B cell (primary cell): ENCODE measurements at regions not wholly inside any gene's neighbourhood (a gene's known extent, or its start where the extent isn't known, plus 50 kb on each side); places are given as distances from the start of the nearest gene placed in this dataset.

Experiments
- ATAC-seq: fragments of 200-7000 bp; cut with Tn5 transposase; one replicate; pipeline ENCODE4 v1.10.0; 2021; ENCODE audit warnings: low read depth, mild to moderate bottlenecking, moderate number of reproducible peaks, moderate library complexity
- CTCF ChIA-PET: fragments of 350-600 bp; sonication (Branson Sonifier 250); formaldehyde crosslinking; loops from one replicate; lab custom pipeline; 2021; ENCODE audit warnings: antibody characterized with exemption, inconsistent platforms; lab: Charles Lee
- POLR2A ChIA-PET: fragments of 350-600 bp; sonication (Branson Sonifier 250); formaldehyde crosslinking; loops from one replicate; lab custom pipeline; 2021; ENCODE audit warnings: antibody characterized with exemption; lab: Charles Lee
- DNase-seq: peaks from one replicate; pipeline ENCODE4 v3.0.0; 2013
- H2AFZ ChIP-seq: 2 replicates; pipeline ENCODE4 v1.6.1; 2012; ENCODE audit warnings: mild to moderate bottlenecking, low read depth, low read length; ENCODE audit not compliant: insufficient read depth, poor library complexity, severe bottlenecking
- H3K27ac ChIP-seq, 2 donors: 1 replicate in 1 of 2; 2 replicates in 1 of 2; pipeline ENCODE4 v1.5.1; 2012 to 2013; ENCODE audit warnings: low read length in 2 of 2, mild to moderate bottlenecking in 2 of 2, moderate library complexity in 1 of 2
- H3K27me3 ChIP-seq, 4 experiments: fragments of 200-600 bp in 1 of 4; sonication (generic) in 1 of 4; replicated peaks in 1 of 4; 1 replicate in 2 of 4; 2 replicates in 2 of 4; pipeline versions ENCODE4 v1.6.1 to v1.7.0; 2013 to 2016; ENCODE audit warnings: low read length in 3 of 4, mild to moderate bottlenecking in 2 of 4, mixed read lengths in 1 of 4, moderate library complexity in 1 of 4; ENCODE audit not compliant: insufficient read depth in 4 of 4, control insufficient read depth in 3 of 4; ENCODE audit errors: control extremely low read depth in 1 of 4
- H3K36me3 ChIP-seq, 2 experiments: replicated peaks in 1 of 2; 1 replicate in 1 of 2; 2 replicates in 1 of 2; pipeline versions ENCODE4 v1.6.1 to v1.7.1; 2013; ENCODE audit warnings: low read length in 1 of 2; ENCODE audit not compliant: insufficient read depth in 2 of 2, control insufficient read depth in 1 of 2; ENCODE audit errors: control extremely low read depth in 1 of 2, extremely low read depth in 1 of 2
- H3K4me1 ChIP-seq, 2 donors: fragments of 200-600 bp in 1 of 2; sonication (generic) in 1 of 2; 1 replicate in 1 of 2; 2 replicates in 1 of 2; pipeline versions ENCODE4 v1.5.1 to v1.6.1; 2013 to 2017; ENCODE audit warnings: low read length in 2 of 2; ENCODE audit not compliant: control insufficient read depth in 2 of 2, insufficient read depth in 2 of 2
- H3K4me2 ChIP-seq: replicated peaks from 2 replicates; pipeline ENCODE3; 2012; ENCODE audit warnings: mild to moderate bottlenecking, low read depth, low read length; ENCODE audit not compliant: poor library complexity, severe bottlenecking
- H3K4me3 ChIP-seq, 5 experiments: fragments of 200-600 bp in 1 of 5; sonication (generic) in 1 of 5; 1 replicate in 3 of 5; 2 replicates in 2 of 5; pipeline versions ENCODE4 v1.5.1 to v1.7.0; 2011 to 2016; ENCODE audit warnings: low read length in 4 of 5, mild to moderate bottlenecking in 4 of 5, low read depth in 2 of 5, control low read depth in 1 of 5, moderate library complexity in 1 of 5; ENCODE audit not compliant: insufficient read depth in 1 of 5; ENCODE audit errors: control extremely low read depth in 1 of 5, extremely low read depth in 1 of 5
- H3K79me2 ChIP-seq: fragments of 200-600 bp; sonication (generic); one replicate; pipeline ENCODE4 v1.6.0; 2016; ENCODE audit warnings: low read length; ENCODE audit not compliant: control insufficient read depth, insufficient read depth
- H3K9ac ChIP-seq: fragments of 200-600 bp; sonication (generic); 2 replicates; pipeline ENCODE4 v1.6.1; 2017; ENCODE audit warnings: mild to moderate bottlenecking, low read length, moderate library complexity
- H3K9me3 ChIP-seq, 3 donors: one replicate each; pipeline versions ENCODE4 v1.6.1 to v1.7.1; 2013; ENCODE audit warnings: low read length in 2 of 3; ENCODE audit not compliant: control insufficient read depth in 2 of 3, insufficient read depth in 1 of 3; ENCODE audit errors: control extremely low read depth in 1 of 3
- H4K20me1 ChIP-seq: 2 replicates; pipeline ENCODE4 v1.6.0; 2012; ENCODE audit warnings: mild to moderate bottlenecking, low read length; ENCODE audit not compliant: insufficient read depth, control insufficient read depth, poor library complexity, severe bottlenecking
- H3K27ac Mint-ChIP-seq: one replicate; pipeline ENCODE4 v1.8.0; 2021; ENCODE audit warnings: mixed read lengths
- H3K27me3 Mint-ChIP-seq: one replicate; pipeline ENCODE4 v1.8.0; 2021; ENCODE audit warnings: mixed read lengths
- H3K4me1 Mint-ChIP-seq: one replicate; pipeline ENCODE4 v1.8.0; 2021; ENCODE audit warnings: mixed read lengths
- H3K4me3 Mint-ChIP-seq: one replicate; pipeline ENCODE4 v1.8.0; 2021; ENCODE audit warnings: mixed read lengths
- H3K9me3 Mint-ChIP-seq: one replicate; pipeline ENCODE4 v1.8.0; 2022; ENCODE audit warnings: mixed read lengths; ENCODE audit not compliant: insufficient read depth
- EZH2 ChIP-seq: IDR thresholded peaks from 2 replicates; pipeline ENCODE4 v1.6.1; 2012; ENCODE audit warnings: borderline replicate concordance, low read depth, mild to moderate bottlenecking, moderate library complexity, low read length; ENCODE audit not compliant: insufficient read depth, poor library complexity, severe bottlenecking
- WGBS: methylation state at CpG from one replicate; pipeline ENCODE4 v1.1.5; 2013; ENCODE audit warnings: missing lambda C conversion rate; ENCODE audit not compliant: insufficient coverage; 5-methylcytosine and 5-hydroxymethylcytosine counted together
- intact Hi-C: fragments of 100-400 bp; cut with micrococcal nuclease; formaldehyde crosslinking; loops from one replicate; pipeline ENCODE4 v1.10.0; 2022
- TF ChIP-seq, protein P1 (sequence below): fragments of 200-600 bp; IDR thresholded peaks from one replicate; pipeline ENCODE4 v1.8.0; 2022; ENCODE audit warnings: antibody characterized with exemption, mild to moderate bottlenecking

DNA sequence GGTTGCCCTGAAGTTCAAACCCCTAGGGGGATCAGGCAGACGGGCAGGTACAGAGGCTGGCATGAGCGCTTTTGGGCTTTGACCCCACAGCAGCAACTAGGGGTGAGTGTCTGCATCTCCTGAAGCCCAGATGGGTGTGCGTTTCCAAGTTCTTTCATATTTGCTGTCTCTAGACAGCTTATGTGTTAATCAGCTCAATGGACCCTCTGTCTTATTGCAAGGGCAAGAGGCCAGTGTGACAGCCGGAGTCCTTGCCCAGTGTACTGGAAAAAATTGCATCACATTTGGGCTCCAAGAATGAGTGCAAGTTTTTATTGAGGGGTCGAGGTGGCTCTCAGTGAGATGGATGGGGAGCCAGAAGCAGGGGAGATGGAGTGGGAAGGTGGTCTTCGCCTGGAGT lies 1863.7 kb upstream of the RAG2 start:
- WGBS: 84% methylated on average over 5 of the region's 6 CpGs

DNA sequence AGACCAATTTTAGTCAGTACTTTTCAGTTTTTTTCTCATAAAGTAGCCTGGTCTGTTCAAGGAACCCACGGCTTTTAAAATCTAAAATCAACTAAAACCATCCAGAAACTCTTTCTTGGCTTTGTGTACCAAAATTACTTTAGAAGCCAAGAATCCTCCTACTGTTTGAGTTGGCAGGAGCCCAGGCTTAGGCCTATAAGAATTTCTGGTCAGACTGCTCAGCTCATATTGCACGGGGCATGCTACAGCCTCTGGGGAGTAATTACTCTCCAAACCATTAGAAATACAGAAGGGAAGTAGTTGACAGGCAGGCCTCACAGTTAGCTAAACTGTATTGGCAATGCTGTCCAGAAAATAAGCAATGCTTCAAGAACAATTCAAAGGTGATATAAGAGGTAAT lies 1862.9 kb upstream of the RAG2 start:
- no CpG with 5 or more reads among the region's 2 CpGs for WGBS
- Histone ChIP-seq H2AFZ (no peak overlapping the region), H3K27ac (no peak overlapping the region), H3K79me2 (no peaks in the 10 kb centered on the region), H4K20me1 (no peaks in the 10 kb centered on the region), H3K9me3 (peaks cover 0 to 8% (median 2%) of the 10 kb centered on the region in 3 donors), H3K4me2 (no peak overlapping the region), H3K27me3 (no peaks in the 10 kb centered on the region), H3K36me3 (no peaks in the 10 kb centered on the region), H3K4me3 (no peak overlapping the region), H3K9ac (no peak overlapping the region), H3K4me1 (no peaks in the 10 kb centered on the region)
- H3K4me3 Mint-ChIP-seq: no peak overlapping the region
- no peak overlapping the region for H3K27ac Mint-ChIP-seq
- no peak for TF ChIP-seq EZH2
- TF ChIP-seq, protein P1, sequence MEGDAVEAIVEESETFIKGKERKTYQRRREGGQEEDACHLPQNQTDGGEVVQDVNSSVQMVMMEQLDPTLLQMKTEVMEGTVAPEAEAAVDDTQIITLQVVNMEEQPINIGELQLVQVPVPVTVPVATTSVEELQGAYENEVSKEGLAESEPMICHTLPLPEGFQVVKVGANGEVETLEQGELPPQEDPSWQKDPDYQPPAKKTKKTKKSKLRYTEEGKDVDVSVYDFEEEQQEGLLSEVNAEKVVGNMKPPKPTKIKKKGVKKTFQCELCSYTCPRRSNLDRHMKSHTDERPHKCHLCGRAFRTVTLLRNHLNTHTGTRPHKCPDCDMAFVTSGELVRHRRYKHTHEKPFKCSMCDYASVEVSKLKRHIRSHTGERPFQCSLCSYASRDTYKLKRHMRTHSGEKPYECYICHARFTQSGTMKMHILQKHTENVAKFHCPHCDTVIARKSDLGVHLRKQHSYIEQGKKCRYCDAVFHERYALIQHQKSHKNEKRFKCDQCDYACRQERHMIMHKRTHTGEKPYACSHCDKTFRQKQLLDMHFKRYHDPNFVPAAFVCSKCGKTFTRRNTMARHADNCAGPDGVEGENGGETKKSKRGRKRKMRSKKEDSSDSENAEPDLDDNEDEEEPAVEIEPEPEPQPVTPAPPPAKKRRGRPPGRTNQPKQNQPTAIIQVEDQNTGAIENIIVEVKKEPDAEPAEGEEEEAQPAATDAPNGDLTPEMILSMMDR: no peak
- ChIA-PET CTCF (no interaction called here), POLR2A (no interaction called here)
- peaks cover 8% of the 10 kb centered on the region for H3K9me3 Mint-ChIP-seq
- H3K27me3 Mint-ChIP-seq: no peaks in the 10 kb centered on the region
- ATAC-seq (no peak), DNase-seq (no peak)
- no peaks in the 10 kb centered on the region for H3K4me1 Mint-ChIP-seq
- intact Hi-C loops: no loop called here

More for the DNA sequence above, 1863.7 kb upstream of the RAG2 start:
- Mint-ChIP-seq H3K27me3 (no peaks in the 10 kb centered on the region), H3K4me1 (no peaks in the 10 kb centered on the region), H3K9me3 (peaks cover 8% of the 10 kb centered on the region), H3K27ac (no peak overlapping the region), H3K4me3 (no peak overlapping the region)
- intact Hi-C loops: no loop called here
- no peak overlapping the region for H3K4me3 ChIP-seq
- ChIA-PET POLR2A (no interaction called here), CTCF (no interaction called here)
- H3K9me3 ChIP-seq: peaks cover 0 to 8% (median 2%) of the 10 kb centered on the region in 3 donors
- no peaks in the 10 kb centered on the region for H3K4me1 ChIP-seq
- no peak overlapping the region for H3K4me2 ChIP-seq
- H3K27me3 ChIP-seq: no peaks in the 10 kb centered on the region
- TF ChIP-seq, protein P1: no peak
- H4K20me1 ChIP-seq: no peaks in the 10 kb centered on the region
- H3K27ac ChIP-seq: no peak overlapping the region
- H3K36me3 ChIP-seq: no peaks in the 10 kb centered on the region
- ATAC-seq (no peak), DNase-seq (no peak)
- no peak overlapping the region for H2AFZ ChIP-seq
- no peaks in the 10 kb centered on the region for H3K79me2 ChIP-seq
- H3K9ac ChIP-seq: no peak overlapping the region
